SK-N-MC (cell line): ENCODE measurements at regions not wholly inside any gene's neighbourhood (a gene's known extent, or its start where the extent isn't known, plus 50 kb on each side); places are given as distances from the start of the nearest gene placed in this dataset.

Source experiments
- DNase-seq: peaks from one replicate; pipeline ENCODE4 v3.0.0-alpha.2; 2011; ENCODE audit warnings: low read depth, low spot score
- H3K27ac ChIP-seq: fragments of 200-600 bp; sonication (generic); 2 replicates; pipeline ENCODE4 v1.5.1; 2016; ENCODE audit warnings: mixed run types
- H3K36me3 ChIP-seq: fragments of 200-600 bp; sonication (generic); 2 replicates; pipeline ENCODE4 v1.6.1; 2017; ENCODE audit warnings: antibody characterized with exemption, low read length, mixed read lengths; ENCODE audit not compliant: insufficient read depth
- H3K4me3 ChIP-seq: fragments of 200-600 bp; sonication (generic); 2 replicates; pipeline ENCODE4 v1.5.1; 2016
- H3K9ac ChIP-seq: fragments of 200-600 bp; sonication (generic); 2 replicates; pipeline ENCODE4 v1.8.0; 2017; ENCODE audit warnings: mixed run types, mixed read lengths; ENCODE audit not compliant: insufficient read length
- H3K9me3 ChIP-seq: fragments of 200-600 bp; sonication (generic); 2 replicates; pipeline ENCODE4 v1.6.1; 2017; ENCODE audit warnings: low read depth, mild to moderate bottlenecking, antibody characterized with exemption, low read length, moderate library complexity, mixed read lengths
- EZH2 ChIP-seq: fragments of 200-600 bp; sonication (generic); IDR thresholded peaks from one replicate; pipeline ENCODE4 v1.6.1; 2017; ENCODE audit warnings: antibody characterized with exemption
- FOXP2 ChIP-seq: optimal IDR thresholded peaks from 2 replicates; pipeline ENCODE3; 2011; ENCODE audit warnings: mild to moderate bottlenecking, moderate library complexity; ENCODE audit not compliant: insufficient read depth; ENCODE audit errors: extremely low read length, control extremely low read depth
- POLR2AphosphoS5 ChIP-seq: IDR thresholded peaks from 2 replicates; pipeline ENCODE4 v1.6.1; 2012; ENCODE audit warnings: mild to moderate bottlenecking, low read depth, low read length, borderline replicate concordance

GRCh38 chr17:65356536-65356935, 204.9 kb downstream of the AXIN2 start:
- Histone ChIP-seq H3K9ac (no peak overlapping the region), H3K9me3 (no peaks in the 10 kb centered on the region), H3K36me3 (no peaks in the 10 kb centered on the region), H3K4me3 (no peak overlapping the region), H3K27ac (no peak overlapping the region)
- no peak for DNase-seq
- TF ChIP-seq POLR2AphosphoS5 (no peak), EZH2 (no peak), FOXP2 (no peak)

- H3K4me3 ChIP-seq: no peak overlapping the region
- H3K9me3 ChIP-seq: no peaks in the 10 kb centered on the region
- TF ChIP-seq EZH2: no peak
- TF ChIP-seq FOXP2: no peak
- no peak for TF ChIP-seq POLR2AphosphoS5
- no peak overlapping the region for H3K9ac ChIP-seq
- no peak for DNase-seq
- H3K36me3 ChIP-seq: no peaks in the 10 kb centered on the region
- no peak overlapping the region for H3K27ac ChIP-seq
Measured at GRCh38 chr17:65355246-65355645, 206.2 kb downstream of the AXIN2 start.

GRCh38 chr17:65349916-65350315, 211.5 kb downstream of the AXIN2 start:
- Histone ChIP-seq H3K4me3 (no peak overlapping the region), H3K9me3 (no peaks in the 10 kb centered on the region), H3K9ac (no peak overlapping the region), H3K36me3 (no peaks in the 10 kb centered on the region), H3K27ac (no peak overlapping the region)
- no peak for DNase-seq
- TF ChIP-seq FOXP2 (no peak), POLR2AphosphoS5 (no peak), EZH2 (no peak)

- TF ChIP-seq POLR2AphosphoS5 (no peak), FOXP2 (no peak), EZH2 (no peak)
- Histone ChIP-seq H3K9ac (no peak overlapping the region), H3K9me3 (no peaks in the 10 kb centered on the region), H3K27ac (no peak overlapping the region), H3K36me3 (no peaks in the 10 kb centered on the region), H3K4me3 (no peak overlapping the region)
- DNase-seq: no peak
Measured at GRCh38 chr17:65346166-65346565, 209.0 kb downstream of the RGS9 start.

GRCh38 chr17:65345261-65346005, 208.3 kb downstream of the RGS9 start:
- H3K9me3 ChIP-seq: no peaks in the 10 kb centered on the region
- no peak for DNase-seq

GRCh38 chr17:65340401-65340800, 203.2 kb downstream of the RGS9 start:
- TF ChIP-seq FOXP2: no peak
- TF ChIP-seq EZH2: no peak
- TF ChIP-seq POLR2AphosphoS5: no peak
- Histone ChIP-seq H3K9me3 (no peaks in the 10 kb centered on the region), H3K36me3 (no peaks in the 10 kb centered on the region), H3K4me3 (no peak overlapping the region), H3K9ac (no peak overlapping the region), H3K27ac (no peak overlapping the region)
- no peak for DNase-seq

More at GRCh38 chr17:65345261-65346005, 208.3 kb downstream of the RGS9 start:
- no peak for TF ChIP-seq POLR2AphosphoS5
- TF ChIP-seq FOXP2: no peak
- TF ChIP-seq EZH2: no peak
- no peak overlapping the region for H3K27ac ChIP-seq
- no peaks in the 10 kb centered on the region for H3K36me3 ChIP-seq
- no peak overlapping the region for H3K9ac ChIP-seq
- H3K4me3 ChIP-seq: no peak overlapping the region

- Histone ChIP-seq H3K4me3 (no peak overlapping the region), H3K27ac (no peak overlapping the region), H3K9ac (no peak overlapping the region), H3K36me3 (no peaks in the 10 kb centered on the region), H3K9me3 (no peaks in the 10 kb centered on the region)
- no peak for TF ChIP-seq EZH2
- no peak for TF ChIP-seq FOXP2
- no peak for TF ChIP-seq POLR2AphosphoS5
- no peak for DNase-seq
Measured at GRCh38 chr17:65334406-65334805, 197.2 kb downstream of the RGS9 start.

- Histone ChIP-seq H3K27ac (no peak overlapping the region), H3K9ac (no peak overlapping the region), H3K4me3 (no peak overlapping the region), H3K9me3 (no peaks in the 10 kb centered on the region), H3K36me3 (no peaks in the 10 kb centered on the region)
- DNase-seq: no peak
- no peak for TF ChIP-seq EZH2
- TF ChIP-seq FOXP2: no peak
- TF ChIP-seq POLR2AphosphoS5: no peak
Measured at GRCh38 chr17:65332779-65333178, 195.6 kb downstream of the RGS9 start.

- Histone ChIP-seq H3K36me3 (no peaks in the 10 kb centered on the region), H3K27ac (no peak overlapping the region), H3K9me3 (no peaks in the 10 kb centered on the region), H3K4me3 (no peak overlapping the region), H3K9ac (no peak overlapping the region)
- no peak for DNase-seq
- no peak for TF ChIP-seq EZH2
- TF ChIP-seq POLR2AphosphoS5: no peak
- no peak for TF ChIP-seq FOXP2
Measured at GRCh38 chr17:65332375-65332774, 195.2 kb downstream of the RGS9 start.

- no peak overlapping the region for H3K4me3 ChIP-seq
- H3K9ac ChIP-seq: no peak overlapping the region
- no peaks in the 10 kb centered on the region for H3K36me3 ChIP-seq
- H3K27ac ChIP-seq: no peak overlapping the region
- DNase-seq: no peak
- H3K9me3 ChIP-seq: no peaks in the 10 kb centered on the region
- TF ChIP-seq POLR2AphosphoS5: no peak
- TF ChIP-seq FOXP2: no peak
- no peak for TF ChIP-seq EZH2
Measured at GRCh38 chr17:65328567-65328966, 191.4 kb downstream of the RGS9 start.
